IPS-18a (cell line): ENCODE measurements at regions not wholly inside any gene's neighbourhood (a gene's known extent, or its start where the extent isn't known, plus 50 kb on each side); places are given as distances from the start of the nearest gene placed in this dataset.

Experiments
- H3K27ac ChIP-seq: one replicate; pipeline ENCODE4 v1.5.1; 2013; ENCODE audit warnings: low read length
- H3K27me3 ChIP-seq: one replicate; pipeline ENCODE4 v1.6.1; 2013; ENCODE audit warnings: mild to moderate bottlenecking, low read length; ENCODE audit not compliant: control insufficient read depth, insufficient read depth
- H3K36me3 ChIP-seq: one replicate; pipeline ENCODE4 v1.6.1; 2013; ENCODE audit warnings: low read depth, low read length; ENCODE audit not compliant: control insufficient read depth
- H3K4me1 ChIP-seq: one replicate; pipeline ENCODE4 v1.6.1; 2013; ENCODE audit warnings: low read depth, low read length; ENCODE audit not compliant: control insufficient read depth
- H3K4me3 ChIP-seq: one replicate; pipeline ENCODE4 v1.5.1; 2013; ENCODE audit warnings: low read length
- H3K9ac ChIP-seq: one replicate; pipeline ENCODE4 v1.6.1; 2013; ENCODE audit warnings: mild to moderate bottlenecking, low read length, moderate library complexity
- H3K9me3 ChIP-seq: one replicate; pipeline ENCODE4 v1.6.1; 2013; ENCODE audit warnings: low read depth, low read length; ENCODE audit not compliant: control insufficient read depth

GRCh38 chr6:128630213-128630612, 109.8 kb upstream of the PTPRK start:
- Histone ChIP-seq H3K36me3 (no peaks in the 10 kb centered on the region), H3K27ac (no peak overlapping the region), H3K4me1 (no peaks in the 10 kb centered on the region), H3K9me3 (no peaks in the 10 kb centered on the region), H3K27me3 (no peaks in the 10 kb centered on the region), H3K9ac (no peak overlapping the region), H3K4me3 (no peak overlapping the region)

GRCh38 chr6:128617285-128617684, 96.9 kb upstream of the PTPRK start:
- no peaks in the 10 kb centered on the region for H3K27me3 ChIP-seq
- H3K27ac ChIP-seq = no peak overlapping the region
- no peaks in the 10 kb centered on the region for H3K36me3 ChIP-seq
- H3K4me1 ChIP-seq = peaks cover 6% of the 10 kb centered on the region
- no peak overlapping the region for H3K4me3 ChIP-seq
- no peaks in the 10 kb centered on the region for H3K9me3 ChIP-seq
- no peak overlapping the region for H3K9ac ChIP-seq

- Histone ChIP-seq H3K9ac (no peak overlapping the region), H3K36me3 (no peaks in the 10 kb centered on the region), H3K27ac (no peak overlapping the region), H3K27me3 (no peaks in the 10 kb centered on the region), H3K9me3 (no peaks in the 10 kb centered on the region), H3K4me3 (no peak overlapping the region), H3K4me1 (peaks cover 6% of the 10 kb centered on the region)
Observed at GRCh38 chr6:128616342-128616741, 95.9 kb upstream of the PTPRK start.

- Histone ChIP-seq H3K4me3 (no peak overlapping the region), H3K4me1 (no peaks in the 10 kb centered on the region), H3K9me3 (no peaks in the 10 kb centered on the region), H3K27ac (no peak overlapping the region), H3K27me3 (no peaks in the 10 kb centered on the region), H3K9ac (no peak overlapping the region), H3K36me3 (no peaks in the 10 kb centered on the region)
Observed at GRCh38 chr6:128606611-128607010, 86.2 kb upstream of the PTPRK start.

- Histone ChIP-seq H3K27me3 (no peaks in the 10 kb centered on the region), H3K27ac (no peak overlapping the region), H3K4me3 (no peak overlapping the region), H3K4me1 (no peaks in the 10 kb centered on the region), H3K9me3 (no peaks in the 10 kb centered on the region), H3K36me3 (no peaks in the 10 kb centered on the region), H3K9ac (no peak overlapping the region)
Observed at GRCh38 chr6:128605961-128606360, 85.6 kb upstream of the PTPRK start.

GRCh38 chr6:128601060-128601459, 80.7 kb upstream of the PTPRK start:
- no peaks in the 10 kb centered on the region for H3K4me1 ChIP-seq
- H3K27ac ChIP-seq = no peak overlapping the region
- H3K36me3 ChIP-seq = no peaks in the 10 kb centered on the region
- no peaks in the 10 kb centered on the region for H3K9me3 ChIP-seq
- no peaks in the 10 kb centered on the region for H3K27me3 ChIP-seq
- H3K9ac ChIP-seq = no peak overlapping the region
- no peak overlapping the region for H3K4me3 ChIP-seq

GRCh38 chr6:128600397-128600951, 80.1 kb upstream of the PTPRK start:
- Histone ChIP-seq H3K27ac (no peak overlapping the region), H3K9ac (no peak overlapping the region), H3K4me1 (no peaks in the 10 kb centered on the region), H3K9me3 (no peaks in the 10 kb centered on the region), H3K36me3 (no peaks in the 10 kb centered on the region), H3K4me3 (no peak overlapping the region), H3K27me3 (no peaks in the 10 kb centered on the region)

- Histone ChIP-seq H3K4me1 (no peaks in the 10 kb centered on the region), H3K27me3 (no peaks in the 10 kb centered on the region), H3K36me3 (no peaks in the 10 kb centered on the region), H3K4me3 (no peak overlapping the region), H3K9me3 (no peaks in the 10 kb centered on the region), H3K9ac (no peak overlapping the region), H3K27ac (no peak overlapping the region)
Observed at GRCh38 chr6:128599036-128599435, 78.6 kb upstream of the PTPRK start.

GRCh38 chr6:128598571-128598970, 78.2 kb upstream of the PTPRK start:
- H3K4me3 ChIP-seq = no peak overlapping the region
- no peaks in the 10 kb centered on the region for H3K36me3 ChIP-seq
- no peaks in the 10 kb centered on the region for H3K9me3 ChIP-seq
- H3K27ac ChIP-seq = no peak overlapping the region
- no peaks in the 10 kb centered on the region for H3K27me3 ChIP-seq
- H3K4me1 ChIP-seq = no peaks in the 10 kb centered on the region
- H3K9ac ChIP-seq = no peak overlapping the region

- no peaks in the 10 kb centered on the region for H3K27me3 ChIP-seq
- no peak overlapping the region for H3K9ac ChIP-seq
- no peaks in the 10 kb centered on the region for H3K4me1 ChIP-seq
- H3K27ac ChIP-seq = no peak overlapping the region
- H3K9me3 ChIP-seq = no peaks in the 10 kb centered on the region
- H3K36me3 ChIP-seq = no peaks in the 10 kb centered on the region
- no peak overlapping the region for H3K4me3 ChIP-seq
Observed at GRCh38 chr6:128597956-128598355, 77.6 kb upstream of the PTPRK start.

GRCh38 chr6:128597004-128597403, 76.6 kb upstream of the PTPRK start:
- Histone ChIP-seq H3K27ac (no peak overlapping the region), H3K4me3 (no peak overlapping the region), H3K4me1 (no peaks in the 10 kb centered on the region), H3K9ac (no peak overlapping the region), H3K9me3 (no peaks in the 10 kb centered on the region), H3K36me3 (no peaks in the 10 kb centered on the region), H3K27me3 (no peaks in the 10 kb centered on the region)

- Histone ChIP-seq H3K4me1 (no peaks in the 10 kb centered on the region), H3K27ac (no peak overlapping the region), H3K9me3 (no peaks in the 10 kb centered on the region), H3K9ac (no peak overlapping the region), H3K4me3 (no peak overlapping the region), H3K27me3 (no peaks in the 10 kb centered on the region), H3K36me3 (no peaks in the 10 kb centered on the region)
Observed at GRCh38 chr6:128595544-128595943, 75.1 kb upstream of the PTPRK start.
